ENCODE measurements at regions not wholly inside any gene's neighbourhood (a gene's known extent, or its start where the extent isn't known, plus 50 kb on each side); places are given as distances from the start of the nearest gene placed in this dataset.

DNA sequence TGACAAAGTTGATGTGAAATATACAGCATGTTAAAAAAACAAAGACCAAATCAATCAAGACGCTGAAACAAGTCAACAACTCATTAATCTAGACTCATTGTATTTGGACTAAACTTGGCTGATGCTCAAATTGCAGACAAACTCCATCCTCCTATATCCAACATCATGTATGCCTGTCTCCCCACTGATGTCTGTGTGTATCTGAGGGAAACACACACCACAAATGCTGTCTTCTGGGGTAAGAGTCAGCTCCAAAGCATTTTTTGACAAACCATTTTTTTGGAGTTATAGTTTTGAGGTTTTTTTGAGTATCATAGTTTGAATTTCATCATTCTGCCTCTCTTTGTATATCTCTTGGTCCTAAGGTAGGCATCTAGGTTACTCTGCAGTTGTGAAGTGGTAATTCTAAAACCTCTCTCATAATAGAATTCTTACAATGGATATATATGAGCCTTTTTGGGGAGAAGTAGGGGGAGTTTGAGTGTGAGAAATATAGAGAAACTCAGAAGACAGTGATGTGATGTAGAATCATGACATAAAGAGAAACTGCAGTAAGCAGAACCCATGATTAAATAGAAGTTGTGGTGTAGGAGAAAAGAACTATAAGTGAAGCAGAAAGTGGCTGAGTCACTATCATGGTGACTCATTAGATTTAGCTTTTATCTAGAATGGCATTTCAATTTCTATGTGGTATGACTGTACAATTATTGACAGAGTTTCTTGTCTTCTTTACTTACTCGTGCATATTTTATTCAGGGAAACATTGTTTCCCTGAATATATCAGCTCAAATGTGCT is 1531.1 kb upstream of the LRRTM3 start:
- TF ChIP-seq, protein P1, sequence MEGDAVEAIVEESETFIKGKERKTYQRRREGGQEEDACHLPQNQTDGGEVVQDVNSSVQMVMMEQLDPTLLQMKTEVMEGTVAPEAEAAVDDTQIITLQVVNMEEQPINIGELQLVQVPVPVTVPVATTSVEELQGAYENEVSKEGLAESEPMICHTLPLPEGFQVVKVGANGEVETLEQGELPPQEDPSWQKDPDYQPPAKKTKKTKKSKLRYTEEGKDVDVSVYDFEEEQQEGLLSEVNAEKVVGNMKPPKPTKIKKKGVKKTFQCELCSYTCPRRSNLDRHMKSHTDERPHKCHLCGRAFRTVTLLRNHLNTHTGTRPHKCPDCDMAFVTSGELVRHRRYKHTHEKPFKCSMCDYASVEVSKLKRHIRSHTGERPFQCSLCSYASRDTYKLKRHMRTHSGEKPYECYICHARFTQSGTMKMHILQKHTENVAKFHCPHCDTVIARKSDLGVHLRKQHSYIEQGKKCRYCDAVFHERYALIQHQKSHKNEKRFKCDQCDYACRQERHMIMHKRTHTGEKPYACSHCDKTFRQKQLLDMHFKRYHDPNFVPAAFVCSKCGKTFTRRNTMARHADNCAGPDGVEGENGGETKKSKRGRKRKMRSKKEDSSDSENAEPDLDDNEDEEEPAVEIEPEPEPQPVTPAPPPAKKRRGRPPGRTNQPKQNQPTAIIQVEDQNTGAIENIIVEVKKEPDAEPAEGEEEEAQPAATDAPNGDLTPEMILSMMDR (IDR thresholded peaks at IDR 0.05; ENCODE audit: low read length): no peak
- TF ChIP-seq EZH2 (optimal IDR thresholded peaks at IDR 0.05; ENCODE audit: low read depth, low read length) (no peak), EZH2phosphoT487 (IDR thresholded peaks at IDR 0.05; ENCODE audit: low read length) (no peak)

Measured in MM.1S (cell line).